Stimulated activated naive CD4-positive, alpha-beta T cell treated with Interleukin-2 at 50 U/mL for 16 hours (primary cell): ENCODE measurements at regions not wholly inside any gene's neighbourhood (a gene's known extent, or its start where the extent isn't known, plus 50 kb on each side); places are given as distances from the start of the nearest gene placed in this dataset.
"Not testable (repeated sequence)": the region's sequence is repeated elsewhere in the genome, so short reads cannot be mapped to it uniquely, and the experiment has no call there.

ENCODE experiments used
- DNase-seq: peaks from one replicate; lab custom pipeline; 2025; lab: John Stamatoyannopoulos, UW

- no peak for DNase-seq
These were observed 326.0 kb upstream of the NPSR1 start for GRCh38 chr7:34332006-34332405.

- no peak for DNase-seq
These were observed 324.8 kb upstream of the NPSR1 start for GRCh38 chr7:34333184-34333583.

GRCh38 chr7:34333925-34334324 is 324.1 kb upstream of the NPSR1 start:
- DNase-seq = no peak

GRCh38 chr7:34337163-34337562 is 320.9 kb upstream of the NPSR1 start:
- no peak for DNase-seq

- no peak for DNase-seq
These were observed 319.0 kb upstream of the NPSR1 start for GRCh38 chr7:34338961-34339526.

- no peak for DNase-seq
These were observed 316.7 kb upstream of the NPSR1 start for GRCh38 chr7:34341326-34341725.

- DNase-seq = no peak
These were observed 315.6 kb upstream of the NPSR1 start for GRCh38 chr7:34342387-34342786.

GRCh38 chr7:34343667-34344066 is 314.4 kb upstream of the NPSR1 start:
- DNase-seq = no peak

- no peak for DNase-seq
These were observed 304.0 kb upstream of the NPSR1 start for GRCh38 chr7:34354011-34354410.

- DNase-seq = no peak
These were observed 303.1 kb upstream of the NPSR1 start for GRCh38 chr7:34354899-34355298.

- DNase-seq = no peak
These were observed 300.9 kb upstream of the NPSR1 start for GRCh38 chr7:34357068-34357467.

- DNase-seq = no peak
These were observed 300.1 kb upstream of the NPSR1 start for GRCh38 chr7:34357946-34358345.

GRCh38 chr7:34358578-34358977 is 299.4 kb upstream of the NPSR1 start:
- not testable (repeated sequence) for DNase-seq

GRCh38 chr7:34361663-34362250 is 296.3 kb upstream of the NPSR1 start:
- DNase-seq = no peak

GRCh38 chr7:34362621-34363020 is 295.4 kb upstream of the NPSR1 start:
- DNase-seq = no peak

GRCh38 chr7:34364130-34364529 is 293.9 kb upstream of the NPSR1 start:
- DNase-seq = no peak

GRCh38 chr7:34365011-34365410 is 293.0 kb upstream of the NPSR1 start:
- no peak for DNase-seq

GRCh38 chr7:34365611-34366010 is 292.4 kb upstream of the NPSR1 start:
- DNase-seq = no peak

- no peak for DNase-seq
These were observed 286.1 kb upstream of the NPSR1 start for GRCh38 chr7:34371922-34372321.

- no peak for DNase-seq
These were observed 284.1 kb upstream of the NPSR1 start for GRCh38 chr7:34373940-34374339.

- no peak for DNase-seq
These were observed 275.7 kb upstream of the NPSR1 start for GRCh38 chr7:34382166-34382893.

- DNase-seq = no peak
These were observed 272.6 kb upstream of the NPSR1 start for GRCh38 chr7:34385384-34385783.

- no peak for DNase-seq
These were observed 268.5 kb upstream of the NPSR1 start for GRCh38 chr7:34389332-34390078.
